ENCODE measurements at regions not wholly inside any gene's neighbourhood (a gene's known extent, or its start where the extent isn't known, plus 50 kb on each side); places are given as distances from the start of the nearest gene placed in this dataset.

DNA sequence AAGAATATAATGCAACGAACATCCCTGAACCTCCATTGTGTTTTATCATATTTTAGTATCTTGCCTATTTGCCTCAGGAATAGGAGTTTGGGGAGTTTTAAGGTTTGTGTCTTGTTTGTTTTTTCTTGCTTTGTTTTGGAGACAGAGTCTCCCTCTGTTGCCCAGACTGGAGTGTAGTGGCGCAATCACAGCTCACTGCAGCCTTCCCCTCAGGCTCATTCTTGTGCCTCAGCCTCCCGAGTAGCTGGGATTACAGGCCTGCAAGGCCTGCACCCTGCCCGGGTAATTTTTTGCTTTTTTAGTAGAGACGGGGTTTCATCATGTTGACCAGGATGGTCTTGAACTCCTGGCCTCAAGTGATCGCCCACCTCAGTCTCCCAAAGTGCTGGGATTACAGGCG lies 63.3 kb upstream of the CARMIL1 start:
- TF ChIP-seq POLR2AphosphoS5 (IDR thresholded peaks at IDR 0.05), result no peak
- TF ChIP-seq POLR2A (IDR thresholded peaks at IDR 0.05), result no peak
- TF ChIP-seq, protein P1, sequence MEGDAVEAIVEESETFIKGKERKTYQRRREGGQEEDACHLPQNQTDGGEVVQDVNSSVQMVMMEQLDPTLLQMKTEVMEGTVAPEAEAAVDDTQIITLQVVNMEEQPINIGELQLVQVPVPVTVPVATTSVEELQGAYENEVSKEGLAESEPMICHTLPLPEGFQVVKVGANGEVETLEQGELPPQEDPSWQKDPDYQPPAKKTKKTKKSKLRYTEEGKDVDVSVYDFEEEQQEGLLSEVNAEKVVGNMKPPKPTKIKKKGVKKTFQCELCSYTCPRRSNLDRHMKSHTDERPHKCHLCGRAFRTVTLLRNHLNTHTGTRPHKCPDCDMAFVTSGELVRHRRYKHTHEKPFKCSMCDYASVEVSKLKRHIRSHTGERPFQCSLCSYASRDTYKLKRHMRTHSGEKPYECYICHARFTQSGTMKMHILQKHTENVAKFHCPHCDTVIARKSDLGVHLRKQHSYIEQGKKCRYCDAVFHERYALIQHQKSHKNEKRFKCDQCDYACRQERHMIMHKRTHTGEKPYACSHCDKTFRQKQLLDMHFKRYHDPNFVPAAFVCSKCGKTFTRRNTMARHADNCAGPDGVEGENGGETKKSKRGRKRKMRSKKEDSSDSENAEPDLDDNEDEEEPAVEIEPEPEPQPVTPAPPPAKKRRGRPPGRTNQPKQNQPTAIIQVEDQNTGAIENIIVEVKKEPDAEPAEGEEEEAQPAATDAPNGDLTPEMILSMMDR (IDR thresholded peaks at IDR 0.05), result no peak
- H3K27ac ChIP-seq, result no peak overlapping the region
- DNase-seq (ENCODE audit: low spot score in 2 of 2), result no peak
- intact Hi-C loops (cut with DNase I; ENCODE audit: low total_unique reads), result no loop called here
- H3K27me3 ChIP-seq, result no peaks in the 10 kb centered on the region
- H3K4me1 ChIP-seq, result no peaks in the 10 kb centered on the region
- no peak overlapping the region for H3K4me3 ChIP-seq
- H3K36me3 ChIP-seq, result no peaks in the 10 kb centered on the region
- no peaks in the 10 kb centered on the region for H3K9me3 ChIP-seq

DNA sequence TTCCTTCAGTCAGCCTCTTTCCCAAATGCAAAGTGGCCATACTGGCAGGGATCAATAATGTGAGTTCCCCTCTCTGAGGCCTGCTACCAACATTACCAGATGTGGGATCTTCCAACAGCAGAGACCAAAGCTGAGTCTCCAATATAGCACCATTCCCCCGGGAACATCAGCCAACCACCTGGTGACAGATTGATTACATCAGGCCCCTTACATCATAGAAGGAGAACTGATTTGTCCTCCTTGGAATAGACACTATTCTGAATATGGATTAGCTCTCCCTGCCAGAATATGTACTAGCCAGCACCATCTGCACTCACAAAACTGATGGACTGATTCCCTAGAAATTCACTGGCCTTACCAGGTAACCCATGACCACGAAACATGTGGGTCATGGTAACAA lies 61.9 kb upstream of the CARMIL1 start:
- Histone ChIP-seq H3K27me3 (no peaks in the 10 kb centered on the region), H3K4me1 (no peaks in the 10 kb centered on the region), H3K9me3 (no peaks in the 10 kb centered on the region), H3K4me3 (no peak overlapping the region), H3K27ac (no peak overlapping the region), H3K36me3 (no peaks in the 10 kb centered on the region)
- intact Hi-C loops (cut with DNase I; ENCODE audit: low total_unique reads), result no loop called here
- TF ChIP-seq POLR2A (IDR thresholded peaks at IDR 0.05), result no peak
- TF ChIP-seq POLR2AphosphoS5 (IDR thresholded peaks at IDR 0.05), result no peak
- TF ChIP-seq, protein P1 (IDR thresholded peaks at IDR 0.05), result no peak
- no peak for DNase-seq (ENCODE audit: low spot score in 2 of 2)

DNA sequence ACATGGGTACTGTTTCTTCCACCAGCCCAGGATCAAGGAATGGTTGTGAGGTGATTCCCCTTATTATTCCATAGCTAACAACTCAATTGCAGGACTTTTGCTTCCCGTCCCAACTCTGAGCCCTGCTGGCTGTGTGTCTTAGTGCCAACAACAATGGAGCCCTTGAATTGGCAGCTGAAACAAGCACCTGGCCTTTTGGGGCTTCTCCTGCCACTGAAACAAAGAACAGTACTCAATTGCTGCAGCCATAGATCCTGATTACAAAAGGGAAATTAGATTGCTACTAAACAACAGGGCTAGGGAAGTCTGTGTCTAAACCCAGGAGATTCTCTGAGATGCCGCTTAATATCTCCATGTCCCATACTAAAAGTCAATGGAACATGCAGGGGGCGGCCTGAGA lies 61.3 kb upstream of the CARMIL1 start:
- H3K36me3 ChIP-seq, result no peaks in the 10 kb centered on the region
- no peaks in the 10 kb centered on the region for H3K4me1 ChIP-seq
- no peaks in the 10 kb centered on the region for H3K27me3 ChIP-seq
- no peak overlapping the region for H3K4me3 ChIP-seq
- H3K27ac ChIP-seq, result no peak overlapping the region
- no peaks in the 10 kb centered on the region for H3K9me3 ChIP-seq
- no peak for DNase-seq (ENCODE audit: low spot score in 2 of 2)
- intact Hi-C loops (cut with DNase I; ENCODE audit: low total_unique reads), result no loop called here
- no peak for TF ChIP-seq POLR2A (IDR thresholded peaks at IDR 0.05)
- TF ChIP-seq POLR2AphosphoS5 (IDR thresholded peaks at IDR 0.05), result no peak
- TF ChIP-seq, protein P1 (IDR thresholded peaks at IDR 0.05), result no peak

GRCh38 chr6:25218346-25218745 lies 60.8 kb upstream of the CARMIL1 start:
- Histone ChIP-seq H3K4me3 (peak overlapping the region in 1 of 3 donors; percentile 15), H3K27me3 (no peaks in the 10 kb centered on the region), H3K27ac (no peak overlapping the region), H3K36me3 (no peaks in the 10 kb centered on the region), H3K9me3 (no peaks in the 10 kb centered on the region), H3K4me1 (no peaks in the 10 kb centered on the region)
- DNase-seq (ENCODE audit: low spot score in 2 of 2), result no peak
- intact Hi-C loops (cut with DNase I; ENCODE audit: low total_unique reads), result no loop called here
- TF ChIP-seq POLR2A (IDR thresholded peaks at IDR 0.05), result no peak
- TF ChIP-seq POLR2AphosphoS5 (IDR thresholded peaks at IDR 0.05), result no peak
- TF ChIP-seq, protein P1 (IDR thresholded peaks at IDR 0.05), result no peak

GRCh38 chr6:25219216-25219916 lies 59.8 kb upstream of the CARMIL1 start:
- no peak for DNase-seq (ENCODE audit: low spot score in 2 of 2)
- no peak overlapping the region for H3K4me3 ChIP-seq
- intact Hi-C loops (cut with DNase I; ENCODE audit: low total_unique reads), result no loop called here
- H3K27ac ChIP-seq, result no peak overlapping the region
- H3K4me1 ChIP-seq, result no peaks in the 10 kb centered on the region
- no peaks in the 10 kb centered on the region for H3K27me3 ChIP-seq
- no peaks in the 10 kb centered on the region for H3K9me3 ChIP-seq
- TF ChIP-seq POLR2AphosphoS5 (IDR thresholded peaks at IDR 0.05) (no peak), POLR2A (IDR thresholded peaks at IDR 0.05) (no peak)
- TF ChIP-seq, protein P1 (IDR thresholded peaks at IDR 0.05), result no peak
- H3K36me3 ChIP-seq, result no peaks in the 10 kb centered on the region
